CD14-positive monocyte (primary cell): ENCODE measurements at regions not wholly inside any gene's neighbourhood (a gene's known extent, or its start where the extent isn't known, plus 50 kb on each side); places are given as distances from the start of the nearest gene placed in this dataset.
"Not testable (repeated sequence)": the region's sequence is repeated elsewhere in the genome, so short reads cannot be mapped to it uniquely, and the experiment has no call there.

ENCODE experiments used
- DNase-seq, 3 donors: peaks; one replicate each; pipeline ENCODE4 v3.0.0-alpha.2; 2011 to 2022
- H2AFZ ChIP-seq: 2 replicates; pipeline ENCODE4 v1.6.0; 2012; ENCODE audit warnings: mild to moderate bottlenecking, low read depth, low read length, inconsistent platforms; ENCODE audit not compliant: insufficient read depth, poor library complexity, severe bottlenecking
- H3K27ac ChIP-seq, 2 donors: 1 replicate in 1 of 2; 2 replicates in 1 of 2; pipeline ENCODE4 v1.5.1; 2012 to 2013; ENCODE audit warnings: low read length in 2 of 2, control low read depth in 1 of 2, inconsistent platforms in 1 of 2, low read depth in 1 of 2, mild to moderate bottlenecking in 1 of 2
- H3K27me3 ChIP-seq, 2 donors: one replicate each; pipeline versions ENCODE4 v1.6.0 to v1.6.1; 2011 to 2013; ENCODE audit warnings: low read length in 2 of 2; ENCODE audit not compliant: control insufficient read depth in 2 of 2, insufficient read depth in 2 of 2
- H3K36me3 ChIP-seq, 2 donors: replicated peaks in 1 of 2; 1 replicate in 1 of 2; 2 replicates in 1 of 2; pipeline versions ENCODE4 v1.5.1 to v1.6.1; 2012 to 2013; ENCODE audit warnings: low read length in 2 of 2, control low read depth in 1 of 2, inconsistent platforms in 1 of 2, mild to moderate bottlenecking in 1 of 2; ENCODE audit not compliant: insufficient read depth in 2 of 2, control insufficient read depth in 1 of 2
- H3K4me1 ChIP-seq, 2 donors: 1 replicate in 1 of 2; 2 replicates in 1 of 2; pipeline versions ENCODE4 v1.5.1 to v1.6.1; 2012 to 2013; ENCODE audit warnings: low read length in 2 of 2, control low read depth in 1 of 2, inconsistent platforms in 1 of 2, mild to moderate bottlenecking in 1 of 2, moderate library complexity in 1 of 2; ENCODE audit not compliant: insufficient read depth in 2 of 2, control insufficient read depth in 1 of 2
- H3K4me2 ChIP-seq: replicated peaks from 2 replicates; pipeline ENCODE3; 2012; ENCODE audit warnings: low read length, moderate library complexity, mild to moderate bottlenecking; ENCODE audit not compliant: poor library complexity, severe bottlenecking; ENCODE audit errors: extremely low read depth
- H3K4me3 ChIP-seq, 3 experiments: fragments of 200-600 bp in 1 of 3; sonication (generic) in 1 of 3; replicated peaks in 1 of 3; 1 replicate in 2 of 3; 2 replicates in 1 of 3; pipeline ENCODE4 v1.5.1; 2011 to 2013; ENCODE audit warnings: low read length in 3 of 3, mild to moderate bottlenecking in 3 of 3, control low read depth in 2 of 3, low read depth in 2 of 3, inconsistent platforms in 1 of 3, moderate library complexity in 1 of 3
- H3K79me2 ChIP-seq: 2 replicates; pipeline ENCODE4 v1.6.0; 2012; ENCODE audit warnings: mild to moderate bottlenecking, control low read depth, inconsistent platforms, low read length, moderate library complexity; ENCODE audit not compliant: insufficient read depth
- H3K9ac ChIP-seq: 2 replicates; pipeline ENCODE4 v1.6.0; 2017; ENCODE audit warnings: low read length, mild to moderate bottlenecking; ENCODE audit not compliant: insufficient read depth, poor library complexity, severe bottlenecking
- H3K9me3 ChIP-seq, 2 donors: replicated peaks in 1 of 2; 1 replicate in 1 of 2; 2 replicates in 1 of 2; pipeline versions ENCODE4 v1.5.1 to v1.6.1; 2012 to 2013; ENCODE audit warnings: low read length in 2 of 2, control low read depth in 1 of 2; ENCODE audit not compliant: control insufficient read depth in 1 of 2, insufficient read depth in 1 of 2
- H4K20me1 ChIP-seq: 2 replicates; pipeline ENCODE4 v1.6.0; 2012; ENCODE audit warnings: mild to moderate bottlenecking, low read length, control low read depth, moderate library complexity; ENCODE audit not compliant: insufficient read depth
- H3K27ac Mint-ChIP-seq, 7 donors: one replicate each; pipeline ENCODE4 v1.8.0; 2020; ENCODE audit warnings: mild to moderate bottlenecking in 7 of 7, mixed read lengths in 7 of 7, moderate library complexity in 6 of 7, inconsistent platforms in 2 of 7
- H3K27me3 Mint-ChIP-seq, 3 donors: one replicate each; pipeline ENCODE4 v1.8.0; 2021 to 2022; ENCODE audit warnings: low read depth in 3 of 3, mild to moderate bottlenecking in 3 of 3, mixed read lengths in 3 of 3, moderate library complexity in 3 of 3, inconsistent platforms in 1 of 3
- H3K36me3 Mint-ChIP-seq, 2 donors: one replicate each; pipeline ENCODE4 v1.8.0; 2020; ENCODE audit warnings: mixed read lengths in 2 of 2, inconsistent platforms in 1 of 2, mild to moderate bottlenecking in 1 of 2
- H3K4me1 Mint-ChIP-seq: one replicate; pipeline ENCODE4 v1.8.0; 2020; ENCODE audit warnings: mild to moderate bottlenecking, mixed read lengths
- H3K4me3 Mint-ChIP-seq, 2 donors: one replicate each; pipeline ENCODE4 v1.8.0; 2020; ENCODE audit warnings: mild to moderate bottlenecking in 2 of 2, mixed read lengths in 2 of 2, moderate library complexity in 1 of 2
- H3K9me3 Mint-ChIP-seq, 7 donors: one replicate each; pipeline ENCODE4 v1.8.0; 2020 to 2022; ENCODE audit warnings: mixed read lengths in 7 of 7, mild to moderate bottlenecking in 6 of 7, moderate library complexity in 6 of 7, inconsistent platforms in 2 of 7
- WGBS: methylation state at CpG from one replicate; pipeline ENCODE4 v1.1.5; 2013; ENCODE audit warnings: missing lambda C conversion rate; ENCODE audit not compliant: insufficient coverage; 5-methylcytosine and 5-hydroxymethylcytosine counted together
- intact Hi-C, 2 donors: fragments of 100-400 bp; cut with micrococcal nuclease; formaldehyde crosslinking; loops; one replicate each; pipeline versions ENCODE4 v1.15.0 to v1.15.1; 2023
- TF ChIP-seq, protein P1 (sequence below): fragments of 200-600 bp; IDR thresholded peaks from one replicate; pipeline ENCODE4 v1.8.0; 2022; ENCODE audit warnings: antibody characterized with exemption, mild to moderate bottlenecking

DNA sequence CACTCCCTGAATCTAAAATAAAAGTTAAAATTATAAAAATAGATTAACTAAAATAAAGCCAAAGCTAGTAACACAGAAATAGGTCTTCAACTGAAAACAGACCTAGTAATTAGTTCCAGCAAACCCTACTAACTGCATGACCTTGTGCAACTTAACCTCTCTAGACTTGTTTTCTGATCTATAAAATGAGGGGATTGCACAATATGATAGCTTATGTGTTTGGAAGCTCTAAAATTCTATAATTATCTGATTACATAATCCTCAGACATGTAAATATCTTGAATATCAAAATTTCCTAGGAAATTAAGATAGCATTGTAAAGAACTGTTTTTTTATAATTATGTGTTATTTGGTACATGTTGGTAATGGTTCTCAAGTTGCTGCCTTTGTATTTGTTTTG is 144.1 kb upstream of the GRIP1 start:
- Mint-ChIP-seq H3K9me3 (peaks cover 0 to 3% (median 0%) of the 10 kb centered on the region in 7 donors), H3K36me3 (no peaks in the 10 kb centered on the region), H3K27me3 (peaks cover 0 to 1% (median 0%) of the 10 kb centered on the region in 3 donors), H3K27ac (no peak overlapping the region), H3K4me1 (no peaks in the 10 kb centered on the region), H3K4me3 (no peak overlapping the region)
- Histone ChIP-seq H3K9me3 (no peaks in the 10 kb centered on the region), H2AFZ (no peak overlapping the region), H3K27ac (no peak overlapping the region), H3K4me1 (no peaks in the 10 kb centered on the region), H4K20me1 (no peaks in the 10 kb centered on the region), H3K79me2 (no peaks in the 10 kb centered on the region), H3K36me3 (no peaks in the 10 kb centered on the region), H3K27me3 (no peaks in the 10 kb centered on the region), H3K4me2 (no peak overlapping the region), H3K9ac (no peak overlapping the region), H3K4me3 (no peak overlapping the region)
- intact Hi-C loops = no loop called here
- no peak for DNase-seq
- TF ChIP-seq, protein P1, sequence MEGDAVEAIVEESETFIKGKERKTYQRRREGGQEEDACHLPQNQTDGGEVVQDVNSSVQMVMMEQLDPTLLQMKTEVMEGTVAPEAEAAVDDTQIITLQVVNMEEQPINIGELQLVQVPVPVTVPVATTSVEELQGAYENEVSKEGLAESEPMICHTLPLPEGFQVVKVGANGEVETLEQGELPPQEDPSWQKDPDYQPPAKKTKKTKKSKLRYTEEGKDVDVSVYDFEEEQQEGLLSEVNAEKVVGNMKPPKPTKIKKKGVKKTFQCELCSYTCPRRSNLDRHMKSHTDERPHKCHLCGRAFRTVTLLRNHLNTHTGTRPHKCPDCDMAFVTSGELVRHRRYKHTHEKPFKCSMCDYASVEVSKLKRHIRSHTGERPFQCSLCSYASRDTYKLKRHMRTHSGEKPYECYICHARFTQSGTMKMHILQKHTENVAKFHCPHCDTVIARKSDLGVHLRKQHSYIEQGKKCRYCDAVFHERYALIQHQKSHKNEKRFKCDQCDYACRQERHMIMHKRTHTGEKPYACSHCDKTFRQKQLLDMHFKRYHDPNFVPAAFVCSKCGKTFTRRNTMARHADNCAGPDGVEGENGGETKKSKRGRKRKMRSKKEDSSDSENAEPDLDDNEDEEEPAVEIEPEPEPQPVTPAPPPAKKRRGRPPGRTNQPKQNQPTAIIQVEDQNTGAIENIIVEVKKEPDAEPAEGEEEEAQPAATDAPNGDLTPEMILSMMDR = no peak

DNA sequence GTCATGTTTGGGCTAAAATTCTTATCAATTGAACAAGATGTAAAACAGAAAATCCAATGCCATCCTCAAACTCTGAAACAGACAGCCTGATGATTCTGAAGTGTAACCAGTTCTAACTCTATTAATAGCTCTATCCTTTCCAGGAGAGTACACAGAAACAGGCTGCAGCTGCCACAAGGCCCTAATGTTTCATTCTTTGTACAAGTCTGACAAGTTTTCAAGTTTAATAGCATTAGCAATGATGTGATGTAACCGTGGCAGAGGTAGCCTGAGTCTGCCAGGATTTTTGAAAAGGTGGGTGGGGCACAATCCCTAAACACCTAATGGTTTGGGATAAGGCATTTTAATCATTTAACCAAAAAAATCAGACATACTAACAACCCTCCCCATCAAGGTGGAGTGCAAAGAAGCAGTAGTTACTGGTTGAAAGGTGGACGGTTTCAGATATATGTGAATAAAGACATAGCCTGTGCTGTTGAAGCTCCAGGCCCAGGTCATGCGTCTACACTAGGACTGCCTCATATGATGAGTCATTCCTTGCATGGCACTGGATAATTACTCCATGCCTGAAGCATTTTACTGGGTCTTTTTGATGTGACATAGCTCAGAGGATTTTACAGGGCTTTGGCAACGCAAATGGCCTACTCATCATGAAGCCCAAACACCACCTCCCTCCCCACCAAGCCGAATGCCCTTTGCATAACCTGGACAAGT is 145.1 kb upstream of the GRIP1 start:
- peaks cover 0 to 3% (median 0%) of the 10 kb centered on the region in 7 donors for H3K9me3 Mint-ChIP-seq
- Histone ChIP-seq H3K27ac (no peak overlapping the region), H3K79me2 (no peaks in the 10 kb centered on the region), H3K4me3 (no peak overlapping the region), H3K9ac (no peak overlapping the region), H3K4me1 (no peaks in the 10 kb centered on the region), H4K20me1 (no peaks in the 10 kb centered on the region), H3K27me3 (no peaks in the 10 kb centered on the region), H3K4me2 (no peak overlapping the region), H3K9me3 (no peaks in the 10 kb centered on the region), H2AFZ (no peak overlapping the region), H3K36me3 (no peaks in the 10 kb centered on the region)
- TF ChIP-seq, protein P1 = no peak
- no peak overlapping the region for H3K4me3 Mint-ChIP-seq
- DNase-seq = no peak
- intact Hi-C loops = no loop called here
- no peaks in the 10 kb centered on the region for H3K36me3 Mint-ChIP-seq
- WGBS = 83% methylated on average over 1 of the region's 5 CpGs
- no peak overlapping the region for H3K27ac Mint-ChIP-seq
- no peaks in the 10 kb centered on the region for H3K4me1 Mint-ChIP-seq
- peaks cover 0 to 1% (median 0%) of the 10 kb centered on the region in 3 donors for H3K27me3 Mint-ChIP-seq

DNA sequence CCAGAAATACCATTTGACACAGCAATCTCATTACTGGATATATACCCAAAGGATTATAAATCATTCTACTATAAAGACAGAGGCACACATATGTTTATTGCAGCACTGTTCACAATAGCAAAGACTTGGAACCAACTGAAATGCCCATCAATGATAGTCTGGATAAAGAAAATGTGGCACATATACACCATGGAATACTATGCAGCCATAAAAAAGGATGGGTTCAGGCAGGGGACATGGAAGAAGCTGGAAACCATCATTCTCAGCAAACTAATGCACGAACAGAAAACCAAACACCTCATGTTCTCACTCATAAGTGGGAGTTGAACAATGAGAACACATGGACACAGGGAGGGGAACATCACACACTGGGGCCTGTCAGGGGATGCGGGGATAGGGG is 147.0 kb upstream of the GRIP1 start:
- H3K9ac ChIP-seq, H3K36me3 Mint-ChIP-seq, H3K9me3 ChIP-seq, H3K27me3 Mint-ChIP-seq, H3K79me2 ChIP-seq, H3K4me3 ChIP-seq, H3K9me3 Mint-ChIP-seq, H3K4me1 ChIP-seq, H3K4me1 Mint-ChIP-seq, H3K27ac Mint-ChIP-seq, H3K4me2 ChIP-seq, H2AFZ ChIP-seq, H3K27me3 ChIP-seq, DNase-seq, H3K27ac ChIP-seq, H3K4me3 Mint-ChIP-seq, H3K36me3 ChIP-seq, H4K20me1 ChIP-seq, intact Hi-C loops: not testable (repeated sequence)
- no CpG with 5 or more reads among the region's 2 CpGs for WGBS
